ENCODE measurements at regions not wholly inside any gene's neighbourhood (a gene's known extent, or its start where the extent isn't known, plus 50 kb on each side); places are given as distances from the start of the nearest gene placed in this dataset.

- no peak for TF ChIP-seq EZH2phosphoT487 (IDR thresholded peaks at IDR 0.05; ENCODE audit: borderline replicate concordance, low read depth, low read length)
- H2AFZ ChIP-seq (ENCODE audit: low read length) = no peak overlapping the region
- no peak overlapping the region for H3K27ac ChIP-seq (ENCODE audit: low read depth, low read length, poor library complexity, severe bottlenecking)
- ChIA-PET CTCF (ENCODE audit: unreplicated experiment) (no interaction called here), POLR2A (no interaction called here)
- no peaks in the 10 kb centered on the region for H3K79me2 ChIP-seq (ENCODE audit: insufficient read depth, low read depth, low read length)
- H4K20me1 ChIP-seq (ENCODE audit: insufficient read depth, low read length) = no peaks in the 10 kb centered on the region
- no peaks in the 10 kb centered on the region for H3K36me3 ChIP-seq (ENCODE audit: insufficient read depth, low read length)
- no peaks in the 10 kb centered on the region for H3K9me2 ChIP-seq (ENCODE audit: insufficient read depth, low read length)
- no peaks in the 10 kb centered on the region for H3K4me1 ChIP-seq (ENCODE audit: insufficient read depth, low read length, poor library complexity, severe bottlenecking)
- DNase-seq (ENCODE audit: low spot score) = no peak
- no peak overlapping the region for H3K4me2 ChIP-seq (ENCODE audit: low read length)
- H3K9me3 ChIP-seq (ENCODE audit: low read length) = no peaks in the 10 kb centered on the region
- H3K4me3 ChIP-seq (ENCODE audit: low read depth, low read length, poor library complexity, severe bottlenecking) = no peak overlapping the region
- intact Hi-C loops (cut with micrococcal nuclease; ENCODE audit: unreplicated experiment) = no loop called here
- BruUV-seq (replicated peaks) = no TSS peak
Observed at GRCh38 chr12:127257366-127257935, 1009.5 kb upstream of the TMEM132C start.

- no peaks in the 10 kb centered on the region for H3K79me2 ChIP-seq (ENCODE audit: insufficient read depth, low read depth, low read length)
- no peaks in the 10 kb centered on the region for H3K9me2 ChIP-seq (ENCODE audit: insufficient read depth, low read length)
- no peak overlapping the region for H2AFZ ChIP-seq (ENCODE audit: low read length)
- intact Hi-C loops (cut with micrococcal nuclease; ENCODE audit: unreplicated experiment) = no loop called here
- no peaks in the 10 kb centered on the region for H3K9me3 ChIP-seq (ENCODE audit: low read length)
- H3K4me2 ChIP-seq (ENCODE audit: low read length) = no peak overlapping the region
- H3K36me3 ChIP-seq (ENCODE audit: insufficient read depth, low read length) = no peaks in the 10 kb centered on the region
- no peaks in the 10 kb centered on the region for H4K20me1 ChIP-seq (ENCODE audit: insufficient read depth, low read length)
- no peak for TF ChIP-seq EZH2phosphoT487 (IDR thresholded peaks at IDR 0.05; ENCODE audit: borderline replicate concordance, low read depth, low read length)
- TF ChIP-seq CTCF (conservative IDR thresholded peaks at IDR 0.05; ENCODE audit: low read length) = no peak
- no TSS peak for BruUV-seq (replicated peaks)
- POLR2A ChIA-PET = no interaction called here
- H3K4me3 ChIP-seq (ENCODE audit: low read depth, low read length, poor library complexity, severe bottlenecking) = no peak overlapping the region
- DNase-seq (ENCODE audit: low spot score) = no peak
- no peaks in the 10 kb centered on the region for H3K4me1 ChIP-seq (ENCODE audit: insufficient read depth, low read length, poor library complexity, severe bottlenecking)
- CTCF ChIA-PET (ENCODE audit: unreplicated experiment) = no interaction called here
- no peak overlapping the region for H3K27ac ChIP-seq (ENCODE audit: low read depth, low read length, poor library complexity, severe bottlenecking)
Observed at GRCh38 chr12:127260531-127260930, 1006.4 kb upstream of the TMEM132C start.

GRCh38 chr12:127260999-127261398, 1006.0 kb upstream of the TMEM132C start:
- H3K27ac ChIP-seq (ENCODE audit: low read depth, low read length, poor library complexity, severe bottlenecking) = no peak overlapping the region
- ChIA-PET CTCF (ENCODE audit: unreplicated experiment) (no interaction called here), POLR2A (no interaction called here)
- TF ChIP-seq EZH2phosphoT487 (IDR thresholded peaks at IDR 0.05; ENCODE audit: borderline replicate concordance, low read depth, low read length) (no peak), CTCF (conservative IDR thresholded peaks at IDR 0.05; ENCODE audit: low read length) (no peak)
- H3K9me2 ChIP-seq (ENCODE audit: insufficient read depth, low read length) = no peaks in the 10 kb centered on the region
- H3K4me1 ChIP-seq (ENCODE audit: insufficient read depth, low read length, poor library complexity, severe bottlenecking) = no peaks in the 10 kb centered on the region
- BruUV-seq (replicated peaks) = no TSS peak
- no peaks in the 10 kb centered on the region for H4K20me1 ChIP-seq (ENCODE audit: insufficient read depth, low read length)
- no peaks in the 10 kb centered on the region for H3K36me3 ChIP-seq (ENCODE audit: insufficient read depth, low read length)
- no peak overlapping the region for H3K4me3 ChIP-seq (ENCODE audit: low read depth, low read length, poor library complexity, severe bottlenecking)
- DNase-seq (ENCODE audit: low spot score) = no peak
- H3K9me3 ChIP-seq (ENCODE audit: low read length) = no peaks in the 10 kb centered on the region
- H3K79me2 ChIP-seq (ENCODE audit: insufficient read depth, low read depth, low read length) = no peaks in the 10 kb centered on the region
- intact Hi-C loops (cut with micrococcal nuclease; ENCODE audit: unreplicated experiment) = no loop called here
- H3K4me2 ChIP-seq (ENCODE audit: low read length) = no peak overlapping the region
- no peak overlapping the region for H2AFZ ChIP-seq (ENCODE audit: low read length)
